Stimulated activated CD4-positive, alpha-beta T cell treated with anti-CD3 and anti-CD28 coated beads, Interleukin-2, amount 100 ng/mL, for 24 hours (primary cell): ENCODE measurements at regions not wholly inside any gene's neighbourhood (a gene's known extent, or its start where the extent isn't known, plus 50 kb on each side); places are given as distances from the start of the nearest gene placed in this dataset.

Experiments
- DNase-seq, 2 donors: peaks; one replicate each; pipeline ENCODE4 v3.0.0-alpha.2; 2020

- DNase-seq = no peak
These were observed 118.2 kb downstream of the HSD17B3 start for GRCh38 chr9:96183751-96184150.

- no peak for DNase-seq
These were observed 123.8 kb downstream of the HSD17B3 start for GRCh38 chr9:96178153-96178552.

- no peak for DNase-seq
These were observed 124.3 kb downstream of the HSD17B3 start for GRCh38 chr9:96177719-96178028.

GRCh38 chr9:96177005-96177718 lies 124.8 kb downstream of the HSD17B3 start:
- no peak for DNase-seq

- no peak for DNase-seq
These were observed 126.2 kb downstream of the HSD17B3 start for GRCh38 chr9:96175796-96176195.

GRCh38 chr9:96175001-96175400 lies 127.0 kb downstream of the HSD17B3 start:
- DNase-seq = no peak

GRCh38 chr9:96174371-96174770 lies 127.6 kb downstream of the HSD17B3 start:
- DNase-seq = no peak

GRCh38 chr9:96173640-96174039 lies 128.3 kb downstream of the HSD17B3 start:
- no peak for DNase-seq

- no peak for DNase-seq
These were observed 129.2 kb downstream of the HSD17B3 start for GRCh38 chr9:96172797-96173196.

- DNase-seq = no peak
These were observed 130.2 kb downstream of the HSD17B3 start for GRCh38 chr9:96171728-96172127.

- DNase-seq = no peak
These were observed 132.1 kb downstream of the HSD17B3 start for GRCh38 chr9:96169901-96170300.

- no peak for DNase-seq
These were observed 132.5 kb downstream of the HSD17B3 start for GRCh38 chr9:96169484-96169883.

GRCh38 chr9:96168882-96169281 lies 133.1 kb downstream of the HSD17B3 start:
- DNase-seq = no peak

GRCh38 chr9:96167011-96167410 lies 135.0 kb downstream of the HSD17B3 start:
- no peak for DNase-seq

- DNase-seq = no peak
These were observed 137.7 kb downstream of the HSD17B3 start for GRCh38 chr9:96164268-96164683.

- no peak for DNase-seq
These were observed 138.3 kb downstream of the HSD17B3 start for GRCh38 chr9:96163712-96164111.

GRCh38 chr9:96163161-96163560 lies 138.8 kb downstream of the HSD17B3 start:
- DNase-seq = no peak

GRCh38 chr9:96161819-96162218 lies 140.2 kb downstream of the HSD17B3 start:
- DNase-seq = no peak

- no peak for DNase-seq
These were observed 141.1 kb downstream of the HSD17B3 start for GRCh38 chr9:96160866-96161265.

GRCh38 chr9:96160168-96160567 lies 141.8 kb downstream of the HSD17B3 start:
- no peak for DNase-seq

- no peak for DNase-seq
These were observed 142.4 kb downstream of the HSD17B3 start for GRCh38 chr9:96159596-96159995.

- DNase-seq = no peak
These were observed 142.9 kb downstream of the HSD17B3 start for GRCh38 chr9:96158909-96159575.

- no peak for DNase-seq
These were observed 143.8 kb downstream of the HSD17B3 start for GRCh38 chr9:96158147-96158546.

- DNase-seq = no peak
These were observed 144.3 kb downstream of the HSD17B3 start for GRCh38 chr9:96157675-96158074.
